Mesothelial cell of epicardium (in vitro differentiated cells): ENCODE measurements at regions not wholly inside any gene's neighbourhood (a gene's known extent, or its start where the extent isn't known, plus 50 kb on each side); places are given as distances from the start of the nearest gene placed in this dataset.

Experiments
- DNase-seq, 2 experiments: peaks; one replicate each; pipeline ENCODE4 v3.0.0; 2021; ENCODE audit warnings: low spot score in 2 of 2; ENCODE audit not compliant: unreplicated experiment in 2 of 2
- H3K27ac Mint-ChIP-seq: 2 replicates; pipeline ENCODE4 v1.8.0; 2021; ENCODE audit warnings: mixed read lengths
- H3K27me3 Mint-ChIP-seq: 2 replicates; pipeline ENCODE4 v1.8.0; 2021; ENCODE audit warnings: low read depth, mixed read lengths
- H3K36me3 Mint-ChIP-seq: 2 replicates; pipeline ENCODE4 v1.8.0; 2021; ENCODE audit warnings: mixed read lengths
- H3K4me1 Mint-ChIP-seq: 2 replicates; pipeline ENCODE4 v1.8.0; 2021; ENCODE audit warnings: mixed read lengths
- H3K4me3 Mint-ChIP-seq: 2 replicates; pipeline ENCODE4 v1.8.0; 2021; ENCODE audit warnings: mild to moderate bottlenecking, moderate library complexity, mixed read lengths
- H3K9me3 Mint-ChIP-seq: 2 replicates; pipeline ENCODE4 v1.8.0; 2021; ENCODE audit warnings: mixed read lengths
- CTCF ChIP-seq: fragments of 200-600 bp; sonication (generic); IDR thresholded peaks from one replicate; pipeline ENCODE4 v1.5.0; 2021; ENCODE audit warnings: antibody characterized with exemption; ENCODE audit not compliant: unreplicated experiment

DNA sequence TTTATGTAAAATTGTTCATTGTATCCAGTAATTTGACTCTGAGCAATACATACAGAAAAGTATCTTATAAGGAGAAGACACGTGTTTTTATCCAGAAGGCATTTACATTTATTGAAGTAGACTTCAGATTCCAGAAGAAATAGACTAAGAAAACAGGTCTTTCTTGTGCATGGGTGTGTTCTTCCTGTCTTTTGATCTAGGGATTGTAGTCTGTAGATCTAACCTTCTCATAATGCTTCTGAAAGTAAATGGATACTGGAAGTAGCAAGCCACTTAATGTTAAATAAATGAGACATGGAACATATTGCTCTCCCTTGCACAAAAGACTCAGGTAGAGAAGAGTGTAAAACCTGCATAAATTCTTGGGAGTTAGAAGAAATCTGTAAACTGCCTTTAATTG lies 853.2 kb upstream of the B3GALT2 start:
- no peak for TF ChIP-seq CTCF
- Mint-ChIP-seq H3K9me3 (peaks cover 7% of the 10 kb centered on the region), H3K36me3 (no peaks in the 10 kb centered on the region), H3K4me3 (no peak overlapping the region), H3K27me3 (no peaks in the 10 kb centered on the region), H3K4me1 (peaks cover 10% of the 10 kb centered on the region), H3K27ac (no peak overlapping the region)
- DNase-seq, result no peak

DNA sequence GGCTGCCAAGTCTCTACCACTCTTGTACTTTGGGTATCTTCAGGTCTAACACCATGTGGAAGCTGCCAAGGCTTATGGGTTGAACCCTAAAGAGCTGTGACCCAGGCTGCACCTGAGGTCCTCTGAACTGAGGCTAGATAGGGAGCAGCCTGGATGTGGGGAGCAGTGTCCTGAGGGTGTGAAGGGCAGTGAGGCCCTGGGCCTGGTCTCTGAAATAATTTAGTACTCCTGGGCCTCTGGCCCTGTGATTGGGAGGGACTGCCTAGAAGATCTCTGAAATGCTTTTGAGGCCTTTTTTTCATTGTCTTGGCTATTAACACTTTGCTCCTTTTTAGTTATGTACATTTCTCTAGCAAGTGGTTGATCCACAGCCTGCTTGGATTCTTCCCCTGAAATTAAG lies 847.2 kb upstream of the B3GALT2 start:
- Mint-ChIP-seq H3K4me1 (peaks cover 7% of the 10 kb centered on the region), H3K36me3 (peaks cover 10% of the 10 kb centered on the region), H3K4me3 (no peak overlapping the region), H3K27me3 (no peaks in the 10 kb centered on the region), H3K9me3 (peaks cover 30% of the 10 kb centered on the region), H3K27ac (no peak overlapping the region)
- no peak for DNase-seq
- TF ChIP-seq CTCF, result no peak

GRCh38 chr1:194028002-194028401 lies 841.6 kb upstream of the B3GALT2 start:
- no peak for DNase-seq
- no peak overlapping the region for H3K27ac Mint-ChIP-seq
- H3K4me1 Mint-ChIP-seq, result peaks cover 9% of the 10 kb centered on the region

GRCh38 chr1:194026422-194026821 lies 840.0 kb upstream of the B3GALT2 start:
- no peak for TF ChIP-seq CTCF
- Mint-ChIP-seq H3K4me1 (peaks cover 9% of the 10 kb centered on the region), H3K27me3 (no peaks in the 10 kb centered on the region), H3K9me3 (peaks cover 12% of the 10 kb centered on the region), H3K4me3 (no peak overlapping the region), H3K36me3 (no peaks in the 10 kb centered on the region), H3K27ac (no peak overlapping the region)
- DNase-seq, result no peak

More at GRCh38 chr1:194028002-194028401, 841.6 kb upstream of the B3GALT2 start:
- Mint-ChIP-seq H3K36me3 (no peaks in the 10 kb centered on the region), H3K27me3 (no peaks in the 10 kb centered on the region), H3K9me3 (peaks cover 18% of the 10 kb centered on the region), H3K4me3 (no peak overlapping the region)
- TF ChIP-seq CTCF, result no peak

DNA sequence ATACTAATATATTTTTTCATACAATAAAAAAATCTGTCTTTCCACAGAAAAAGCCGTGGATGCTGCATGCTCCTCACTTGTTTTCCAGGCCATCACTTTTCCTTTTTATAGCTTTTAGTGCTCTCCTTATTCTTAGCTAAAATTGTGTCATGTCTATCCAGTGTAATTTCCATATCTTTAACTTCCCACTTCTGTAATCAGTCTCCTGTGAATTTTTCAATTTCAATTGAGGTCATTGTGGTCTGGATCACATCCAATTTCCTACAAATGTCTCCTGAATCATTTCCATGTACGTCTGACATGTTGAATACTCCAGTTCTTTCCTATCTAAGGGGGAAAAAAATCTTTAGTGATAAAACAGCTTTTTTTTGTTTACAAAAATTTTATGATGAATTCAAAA lies 838.2 kb upstream of the B3GALT2 start:
- Mint-ChIP-seq H3K36me3 (no peaks in the 10 kb centered on the region), H3K4me3 (no peak overlapping the region), H3K4me1 (peaks cover 2% of the 10 kb centered on the region), H3K9me3 (peaks cover 16% of the 10 kb centered on the region), H3K27ac (no peak overlapping the region), H3K27me3 (no peaks in the 10 kb centered on the region)
- no peak for DNase-seq
- TF ChIP-seq CTCF, result no peak

DNA sequence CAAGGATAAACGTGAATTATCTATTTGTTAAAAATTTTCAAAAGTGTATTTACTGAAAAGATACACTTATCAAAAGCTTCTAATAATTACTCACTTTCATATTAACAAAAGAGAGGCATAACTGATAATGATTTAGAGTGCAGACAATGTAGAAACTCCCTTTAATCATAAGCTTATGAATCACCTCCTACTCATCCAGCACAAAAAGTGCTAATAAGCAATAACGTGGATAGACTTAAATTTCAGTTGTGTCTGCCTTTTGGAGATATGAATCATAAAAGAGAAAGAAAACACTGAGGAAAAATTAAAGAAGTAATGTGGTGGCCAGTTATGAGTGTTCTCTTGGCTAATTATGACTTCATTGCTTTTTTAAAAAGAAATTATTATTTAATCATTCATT lies 827.6 kb upstream of the B3GALT2 start:
- Mint-ChIP-seq H3K4me3 (no peak overlapping the region), H3K4me1 (no peaks in the 10 kb centered on the region), H3K27me3 (no peaks in the 10 kb centered on the region), H3K36me3 (no peaks in the 10 kb centered on the region), H3K27ac (no peak overlapping the region), H3K9me3 (peaks cover 18% of the 10 kb centered on the region)
- no peak for DNase-seq
- no peak for TF ChIP-seq CTCF
